Osteocyte (in vitro differentiated cells): ENCODE measurements at regions not wholly inside any gene's neighbourhood (a gene's known extent, or its start where the extent isn't known, plus 50 kb on each side); places are given as distances from the start of the nearest gene placed in this dataset.

ENCODE experiments used
- DNase-seq: peaks from one replicate; pipeline ENCODE4 v3.0.0; 2021; ENCODE audit warnings: mixed read lengths; ENCODE audit not compliant: unreplicated experiment; ENCODE audit errors: extremely low spot score
- H3K27ac Mint-ChIP-seq: one replicate; pipeline ENCODE4 v1.8.0; 2021; ENCODE audit warnings: mild to moderate bottlenecking, mixed read lengths; ENCODE audit not compliant: unreplicated experiment
- H3K27me3 Mint-ChIP-seq: one replicate; pipeline ENCODE4 v1.8.0; 2021; ENCODE audit warnings: mixed read lengths; ENCODE audit not compliant: unreplicated experiment
- H3K36me3 Mint-ChIP-seq: one replicate; pipeline ENCODE4 v1.8.0; 2021; ENCODE audit warnings: mixed read lengths; ENCODE audit not compliant: unreplicated experiment
- H3K4me1 Mint-ChIP-seq: one replicate; pipeline ENCODE4 v1.8.0; 2021; ENCODE audit warnings: mixed read lengths; ENCODE audit not compliant: unreplicated experiment
- H3K4me3 Mint-ChIP-seq: one replicate; pipeline ENCODE4 v1.8.0; 2021; ENCODE audit warnings: mild to moderate bottlenecking, moderate library complexity, mixed read lengths; ENCODE audit not compliant: unreplicated experiment
- H3K9me3 Mint-ChIP-seq: one replicate; pipeline ENCODE4 v1.8.0; 2021; ENCODE audit warnings: mixed read lengths; ENCODE audit not compliant: unreplicated experiment
- TF ChIP-seq, protein P1 (sequence below): fragments of 200-600 bp; sonication (generic); IDR thresholded peaks from 2 replicates; pipeline ENCODE4 v1.5.0; 2021; ENCODE audit warnings: antibody characterized with exemption, mild to moderate bottlenecking, moderate library complexity

DNA sequence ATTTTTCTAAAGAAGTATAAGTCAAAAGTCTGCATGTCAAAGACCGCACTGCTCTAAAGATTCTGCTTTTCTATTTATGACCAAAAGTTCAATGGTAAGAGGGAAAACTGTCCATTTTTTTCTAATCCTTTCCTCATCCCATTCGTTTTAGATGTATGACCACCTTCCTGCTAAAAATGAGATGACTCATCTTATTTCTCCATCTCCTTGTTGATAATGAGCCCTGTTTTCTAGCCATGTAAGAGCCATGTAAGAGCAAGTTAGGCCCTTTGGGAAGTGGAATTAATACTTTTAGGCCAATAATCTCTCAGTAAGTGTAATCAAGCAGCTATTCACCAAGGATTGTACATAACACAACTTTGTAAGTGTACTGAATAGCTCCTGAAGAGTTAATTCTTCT, 475.6 kb upstream of the B3GALT2 start:
- no peak overlapping the region for H3K4me3 Mint-ChIP-seq
- H3K36me3 Mint-ChIP-seq = no peaks in the 10 kb centered on the region
- no peaks in the 10 kb centered on the region for H3K9me3 Mint-ChIP-seq
- TF ChIP-seq, protein P1, sequence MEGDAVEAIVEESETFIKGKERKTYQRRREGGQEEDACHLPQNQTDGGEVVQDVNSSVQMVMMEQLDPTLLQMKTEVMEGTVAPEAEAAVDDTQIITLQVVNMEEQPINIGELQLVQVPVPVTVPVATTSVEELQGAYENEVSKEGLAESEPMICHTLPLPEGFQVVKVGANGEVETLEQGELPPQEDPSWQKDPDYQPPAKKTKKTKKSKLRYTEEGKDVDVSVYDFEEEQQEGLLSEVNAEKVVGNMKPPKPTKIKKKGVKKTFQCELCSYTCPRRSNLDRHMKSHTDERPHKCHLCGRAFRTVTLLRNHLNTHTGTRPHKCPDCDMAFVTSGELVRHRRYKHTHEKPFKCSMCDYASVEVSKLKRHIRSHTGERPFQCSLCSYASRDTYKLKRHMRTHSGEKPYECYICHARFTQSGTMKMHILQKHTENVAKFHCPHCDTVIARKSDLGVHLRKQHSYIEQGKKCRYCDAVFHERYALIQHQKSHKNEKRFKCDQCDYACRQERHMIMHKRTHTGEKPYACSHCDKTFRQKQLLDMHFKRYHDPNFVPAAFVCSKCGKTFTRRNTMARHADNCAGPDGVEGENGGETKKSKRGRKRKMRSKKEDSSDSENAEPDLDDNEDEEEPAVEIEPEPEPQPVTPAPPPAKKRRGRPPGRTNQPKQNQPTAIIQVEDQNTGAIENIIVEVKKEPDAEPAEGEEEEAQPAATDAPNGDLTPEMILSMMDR = no peak
- H3K27ac Mint-ChIP-seq = no peak overlapping the region
- no peak for DNase-seq
- H3K4me1 Mint-ChIP-seq = no peaks in the 10 kb centered on the region
- H3K27me3 Mint-ChIP-seq = no peaks in the 10 kb centered on the region

- Mint-ChIP-seq H3K27ac (no peak overlapping the region), H3K4me3 (no peak overlapping the region), H3K9me3 (peaks cover 5% of the 10 kb centered on the region), H3K4me1 (no peaks in the 10 kb centered on the region), H3K36me3 (no peaks in the 10 kb centered on the region), H3K27me3 (no peaks in the 10 kb centered on the region)
- TF ChIP-seq, protein P1 = no peak
- DNase-seq = no peak
These were observed 475.0 kb upstream of the B3GALT2 start for GRCh38 chr1:193661385-193661784.

- Mint-ChIP-seq H3K27me3 (no peaks in the 10 kb centered on the region), H3K27ac (no peak overlapping the region), H3K9me3 (peaks cover 11% of the 10 kb centered on the region), H3K4me3 (no peak overlapping the region), H3K4me1 (no peaks in the 10 kb centered on the region), H3K36me3 (no peaks in the 10 kb centered on the region)
- TF ChIP-seq, protein P1 = no peak
- no peak for DNase-seq
These were observed 474.0 kb upstream of the B3GALT2 start for GRCh38 chr1:193660428-193660827.

GRCh38 chr1:193658691-193659090, 472.3 kb upstream of the B3GALT2 start:
- no peaks in the 10 kb centered on the region for H3K4me1 Mint-ChIP-seq
- peaks cover 2% of the 10 kb centered on the region for H3K36me3 Mint-ChIP-seq
- H3K9me3 Mint-ChIP-seq = peaks cover 23% of the 10 kb centered on the region
- TF ChIP-seq, protein P1 = no peak
- H3K27me3 Mint-ChIP-seq = no peaks in the 10 kb centered on the region
- no peak overlapping the region for H3K27ac Mint-ChIP-seq
- no peak for DNase-seq
- H3K4me3 Mint-ChIP-seq = no peak overlapping the region

DNA sequence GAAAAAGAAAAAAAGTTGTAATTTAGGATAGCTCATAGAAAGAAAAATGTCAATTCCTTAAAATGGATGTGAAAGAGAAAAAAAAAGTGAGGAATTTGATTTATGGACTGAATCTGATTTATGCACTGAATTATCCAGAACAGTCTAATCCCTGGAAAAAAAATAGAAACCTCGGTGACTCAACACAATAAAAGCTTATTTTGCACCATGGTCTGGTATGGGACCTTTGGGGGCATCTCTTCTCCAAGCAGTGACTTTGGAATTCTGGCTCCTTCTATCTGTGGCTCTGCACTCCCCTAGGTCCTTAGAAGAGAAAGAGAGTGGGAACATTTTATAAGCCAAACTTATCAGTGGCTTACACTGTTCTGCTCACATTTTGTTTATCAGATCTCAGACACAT, 471.7 kb upstream of the B3GALT2 start:
- Mint-ChIP-seq H3K36me3 (peaks cover 4% of the 10 kb centered on the region), H3K27me3 (no peaks in the 10 kb centered on the region), H3K9me3 (peaks cover 28% of the 10 kb centered on the region), H3K4me1 (no peaks in the 10 kb centered on the region), H3K27ac (no peak overlapping the region), H3K4me3 (no peak overlapping the region)
- DNase-seq = no peak
- TF ChIP-seq, protein P1 = no peak
